ES-I3 (cell line): ENCODE measurements at regions not wholly inside any gene's neighbourhood (a gene's known extent, or its start where the extent isn't known, plus 50 kb on each side); places are given as distances from the start of the nearest gene placed in this dataset.
"Not testable (repeated sequence)": the region's sequence is repeated elsewhere in the genome, so short reads cannot be mapped to it uniquely, and the experiment has no call there.

ENCODE experiments used
- H3K36me3 ChIP-seq: 2 replicates; pipeline ENCODE4 v1.6.1; 2013; ENCODE audit warnings: mild to moderate bottlenecking, low read length, control low read depth, moderate library complexity; ENCODE audit not compliant: insufficient read depth
- H3K4me1 ChIP-seq: 2 replicates; pipeline ENCODE4 v1.6.1; 2013; ENCODE audit warnings: mild to moderate bottlenecking, control low read depth, low read length; ENCODE audit not compliant: insufficient read depth
- H3K9ac ChIP-seq: 2 replicates; pipeline ENCODE4 v1.6.1; 2013; ENCODE audit warnings: low read depth, mild to moderate bottlenecking, low read length, moderate library complexity
- H3K9me3 ChIP-seq: 2 replicates; pipeline ENCODE4 v1.6.1; 2013; ENCODE audit warnings: mild to moderate bottlenecking, low read length, moderate library complexity; ENCODE audit not compliant: control insufficient read depth, insufficient read depth

DNA sequence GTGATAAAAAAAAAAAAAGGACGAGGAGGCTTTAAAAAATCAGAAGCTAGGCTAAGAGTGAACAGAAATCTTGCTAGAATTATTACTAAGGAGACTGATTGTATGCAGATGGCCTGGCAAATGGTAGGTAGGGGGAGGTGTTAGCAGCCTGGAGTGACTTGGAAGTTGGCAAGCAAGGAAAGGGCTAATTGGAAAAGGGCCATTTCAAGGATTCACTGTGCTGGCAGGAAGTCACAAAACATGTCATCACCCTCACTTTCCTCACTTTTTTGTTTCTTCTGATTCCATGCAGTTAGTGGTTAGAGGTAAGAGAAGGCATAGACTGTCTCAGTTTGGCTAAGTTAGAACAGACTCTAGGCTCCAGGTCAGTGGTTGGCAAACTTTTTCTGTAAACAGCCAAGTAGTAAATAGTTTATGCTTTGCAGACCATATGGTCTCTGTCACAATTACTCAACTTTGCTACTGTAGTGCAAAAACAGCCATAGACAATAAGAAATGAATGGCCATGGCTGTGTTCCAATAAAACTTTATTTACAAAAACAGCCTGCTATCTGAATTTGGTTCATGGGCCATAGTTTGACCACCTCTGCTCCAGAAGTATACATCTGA lies 646.5 kb upstream of the ACTRT1 start:
- Histone ChIP-seq H3K4me1 (peaks cover 4% of the 10 kb centered on the region), H3K9ac (no peak overlapping the region), H3K9me3 (no peaks in the 10 kb centered on the region; the same call in 1 of the 2 replicates), H3K36me3 (no peaks in the 10 kb centered on the region)

DNA sequence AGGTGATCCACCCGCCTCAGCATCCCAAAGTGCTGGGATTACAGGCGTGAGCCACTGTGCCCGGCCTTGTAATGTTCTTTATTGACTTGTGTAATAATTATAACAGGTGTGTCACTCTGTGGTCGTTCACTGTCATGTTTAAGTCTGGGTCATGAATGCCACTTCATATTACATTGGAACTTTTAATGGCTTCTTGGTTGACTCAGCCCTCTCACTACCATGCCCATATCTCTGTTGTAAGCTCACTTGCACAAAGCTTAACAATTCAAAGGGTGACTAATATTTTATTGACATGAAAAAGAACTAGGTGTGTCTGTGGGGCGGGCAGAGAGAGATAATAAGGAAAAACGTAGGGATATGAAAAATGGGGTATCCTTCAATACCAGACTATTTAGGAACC lies 639.7 kb upstream of the ACTRT1 start:
- H3K9me3 ChIP-seq = no peaks in the 10 kb centered on the region; the same call in 1 of the 2 replicates
- no peaks in the 10 kb centered on the region for H3K36me3 ChIP-seq
- no peaks in the 10 kb centered on the region for H3K4me1 ChIP-seq
- no peak overlapping the region for H3K9ac ChIP-seq

DNA sequence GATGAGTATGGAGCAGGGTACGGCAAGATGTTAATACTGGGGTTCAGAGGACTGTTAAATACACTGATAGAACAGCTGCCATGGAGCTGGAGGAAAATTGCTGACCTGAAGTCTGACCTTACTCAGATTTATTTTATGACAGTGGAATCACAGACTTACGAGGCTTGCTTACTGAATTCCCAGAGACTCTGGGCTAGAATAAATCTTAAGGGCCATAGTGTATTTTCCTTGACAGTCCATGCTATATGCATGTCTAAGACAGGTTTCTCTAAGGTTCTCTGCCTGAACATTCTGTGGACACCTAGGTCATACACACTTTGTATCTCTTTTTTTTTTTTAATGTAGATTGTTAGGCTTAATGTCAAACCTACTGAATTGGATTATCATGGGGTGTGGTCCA lies 633.2 kb upstream of the ACTRT1 start:
- no peaks in the 10 kb centered on the region; the same call in 1 of the 2 replicates for H3K9me3 ChIP-seq
- no peak overlapping the region for H3K9ac ChIP-seq
- H3K4me1 ChIP-seq = no peaks in the 10 kb centered on the region
- H3K36me3 ChIP-seq = no peaks in the 10 kb centered on the region

DNA sequence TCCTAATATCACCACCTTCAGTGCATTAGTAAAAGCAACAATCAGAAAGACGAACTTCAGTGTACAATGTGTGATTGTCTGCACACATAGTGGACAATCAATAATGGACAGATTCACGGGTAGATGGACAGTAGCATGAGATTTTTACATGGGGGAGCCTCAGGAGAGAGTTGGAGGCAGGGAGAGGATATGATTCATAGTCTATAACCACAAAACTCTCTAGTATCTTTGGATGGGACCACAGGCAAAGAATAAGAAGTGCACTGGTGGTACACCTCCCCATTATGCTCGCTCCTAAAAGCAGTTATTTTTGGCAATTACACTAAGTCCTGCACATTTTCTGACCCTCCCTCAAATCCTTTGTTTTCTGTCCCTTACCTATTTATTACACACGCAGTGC lies 624.4 kb upstream of the ACTRT1 start:
- no peaks in the 10 kb centered on the region for H3K36me3 ChIP-seq
- peaks cover 2% of the 10 kb centered on the region; the same call in 1 of the 2 replicates for H3K9me3 ChIP-seq
- H3K4me1 ChIP-seq = no peaks in the 10 kb centered on the region
- no peak overlapping the region for H3K9ac ChIP-seq

DNA sequence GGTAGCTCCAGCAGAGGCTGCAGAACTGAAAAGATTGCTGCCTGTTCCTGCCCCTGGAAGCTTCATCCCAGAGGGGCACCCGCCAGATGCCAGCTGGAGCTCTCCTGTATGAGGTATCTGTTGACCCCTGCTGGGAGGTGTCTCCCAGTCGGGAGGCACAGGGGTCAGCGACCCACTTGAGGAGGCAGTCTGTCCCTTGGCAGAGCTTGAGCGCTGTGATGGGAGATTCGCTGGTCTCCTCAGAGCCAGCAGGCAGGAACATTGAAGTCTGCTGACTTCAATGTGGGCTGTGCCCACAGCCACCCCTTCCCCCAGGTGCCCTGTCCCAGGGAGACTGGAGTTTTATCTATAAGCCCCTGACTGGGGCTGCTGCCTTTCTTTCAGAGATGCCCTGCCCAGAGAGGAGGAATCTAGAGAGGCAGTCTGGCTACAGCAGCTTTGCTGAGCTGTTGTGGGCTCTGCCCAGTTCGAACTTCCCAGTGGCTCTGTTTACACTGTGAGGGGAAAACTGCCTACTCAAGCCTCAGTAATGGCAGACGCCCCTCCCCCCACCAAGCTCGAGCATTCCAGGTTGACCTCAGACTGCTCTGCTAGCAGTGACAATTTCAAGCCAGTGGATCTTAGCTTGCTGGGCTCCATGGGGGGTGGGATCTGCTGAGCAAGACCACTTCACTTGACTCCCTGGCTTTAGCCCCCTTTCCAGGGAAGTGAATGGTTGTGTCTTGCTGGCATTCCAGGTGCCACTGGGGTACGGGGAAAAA lies 622.3 kb upstream of the ACTRT1 start:
- not testable (repeated sequence) for H3K4me1 ChIP-seq, H3K9me3 ChIP-seq, H3K9ac ChIP-seq, H3K36me3 ChIP-seq

DNA sequence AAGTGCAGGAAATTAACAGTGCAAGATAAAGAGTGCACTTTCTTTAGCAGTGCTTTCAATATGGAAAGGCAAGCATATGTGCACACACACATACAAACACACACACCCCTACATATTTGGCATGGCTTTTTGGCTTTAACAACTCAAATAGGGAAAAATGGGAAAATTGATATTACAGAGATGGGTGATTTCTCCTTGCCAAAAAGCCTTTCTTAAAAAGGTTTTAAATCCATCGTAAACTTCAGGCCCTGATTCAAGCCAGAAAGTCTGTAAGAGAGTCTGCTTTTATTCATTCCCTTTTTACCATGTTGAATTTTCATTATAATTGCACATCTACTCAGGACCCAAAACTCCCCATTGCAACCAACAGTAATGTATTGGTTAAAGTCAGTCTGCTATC lies 612.0 kb upstream of the ACTRT1 start:
- no peaks in the 10 kb centered on the region for H3K4me1 ChIP-seq
- no peaks in the 10 kb centered on the region; the same call in 1 of the 2 replicates for H3K9me3 ChIP-seq
- no peak overlapping the region for H3K9ac ChIP-seq
- H3K36me3 ChIP-seq = no peaks in the 10 kb centered on the region

DNA sequence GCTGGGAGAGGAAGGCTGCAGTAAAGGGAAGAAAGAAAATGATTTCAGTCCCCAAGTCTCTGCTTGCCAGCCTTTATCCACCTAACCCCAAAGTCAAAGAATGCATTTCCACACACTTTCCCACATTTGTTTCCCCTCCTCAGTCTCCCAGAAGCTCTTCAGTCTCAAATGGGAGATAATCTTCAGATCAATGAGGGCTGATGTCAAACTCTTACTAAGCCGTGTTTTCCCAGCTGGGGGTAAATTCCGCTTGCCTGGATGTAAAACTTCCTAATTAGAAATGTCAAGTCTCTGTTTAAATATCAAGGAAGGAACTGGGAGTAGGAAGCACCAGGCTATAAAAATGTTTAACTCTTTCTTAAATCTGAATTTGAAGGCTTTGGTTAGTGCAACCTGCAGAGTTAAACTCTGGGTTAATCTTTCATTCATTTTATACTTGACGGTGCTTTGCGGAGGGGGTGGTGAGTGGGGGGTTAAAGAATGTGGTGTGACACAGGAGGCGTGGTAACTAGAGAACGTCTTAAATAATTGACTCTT lies 601.4 kb upstream of the ACTRT1 start:
- Histone ChIP-seq H3K9me3 (no peaks in the 10 kb centered on the region), H3K36me3 (no peaks in the 10 kb centered on the region), H3K9ac (no peak overlapping the region; the same call in 1 of the 2 replicates), H3K4me1 (peaks cover 22% of the 10 kb centered on the region)

DNA sequence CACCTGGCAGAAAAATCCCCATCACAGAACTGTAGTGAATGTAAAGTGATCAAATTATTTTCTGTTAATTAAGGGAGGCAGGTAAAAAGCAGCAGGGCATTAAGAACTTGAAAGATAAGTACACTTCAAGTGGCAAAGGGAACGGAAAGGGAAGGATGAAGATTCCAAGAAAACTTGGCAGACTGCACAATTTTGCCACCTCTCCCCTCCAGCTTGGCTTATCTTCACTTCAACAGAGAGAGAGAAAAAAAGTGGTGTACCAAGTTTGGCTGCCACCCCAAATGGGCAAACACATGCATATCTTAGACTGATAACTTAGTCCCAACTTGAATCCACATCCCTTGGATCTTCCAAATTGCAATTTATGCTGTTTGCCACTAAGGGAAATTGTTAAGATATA lies 598.1 kb upstream of the ACTRT1 start:
- Histone ChIP-seq H3K36me3 (no peaks in the 10 kb centered on the region), H3K9ac (no peak overlapping the region), H3K9me3 (no peaks in the 10 kb centered on the region), H3K4me1 (peaks cover 16% of the 10 kb centered on the region)

DNA sequence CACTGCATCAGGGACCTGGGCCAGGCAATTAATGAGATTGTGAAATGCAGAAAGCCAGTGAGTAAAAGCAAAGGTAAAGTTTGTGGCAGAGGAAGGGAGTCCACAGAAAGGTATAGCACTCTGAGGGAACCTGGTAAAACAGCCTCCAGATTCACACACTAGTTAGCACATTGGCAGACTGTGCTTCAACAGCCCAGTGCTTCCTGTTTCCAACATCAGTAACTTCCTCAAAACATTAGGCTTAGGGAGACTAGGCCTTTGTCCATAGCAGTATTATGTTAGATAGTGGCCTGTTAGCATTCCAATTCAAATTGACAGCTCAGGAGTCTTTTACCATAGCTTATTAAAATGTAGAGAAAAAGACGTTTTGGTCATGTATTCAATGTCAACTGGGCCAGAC lies 582.6 kb upstream of the ACTRT1 start:
- no peak overlapping the region for H3K9ac ChIP-seq
- H3K4me1 ChIP-seq = peaks cover 6% of the 10 kb centered on the region; the same call in 1 of the 2 replicates
- no peaks in the 10 kb centered on the region for H3K9me3 ChIP-seq
- H3K36me3 ChIP-seq = no peaks in the 10 kb centered on the region

DNA sequence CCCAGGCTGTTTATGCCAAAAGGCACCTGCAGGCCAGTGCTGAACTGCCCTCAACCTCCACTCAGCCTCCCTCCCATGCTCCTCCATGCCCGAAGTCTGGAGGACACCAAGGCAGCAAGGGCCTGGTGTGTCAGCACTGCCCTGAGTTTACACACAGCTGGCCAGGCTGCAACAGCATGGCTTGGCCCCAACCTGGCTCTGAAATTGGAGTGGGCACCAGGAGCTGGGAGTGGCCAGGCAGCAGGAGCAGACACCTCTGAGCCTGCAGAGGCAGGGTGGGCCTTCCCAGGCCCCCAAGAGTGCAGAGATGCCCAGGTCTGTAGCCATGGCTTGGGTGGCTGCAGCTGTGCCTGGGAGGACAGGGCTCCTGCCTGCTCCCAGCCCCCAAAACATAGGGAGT lies 571.2 kb upstream of the ACTRT1 start:
- Histone ChIP-seq H3K9ac (no peak overlapping the region), H3K36me3 (no peaks in the 10 kb centered on the region), H3K9me3 (no peaks in the 10 kb centered on the region), H3K4me1 (peaks cover 4% of the 10 kb centered on the region; the same call in 1 of the 2 replicates)

DNA sequence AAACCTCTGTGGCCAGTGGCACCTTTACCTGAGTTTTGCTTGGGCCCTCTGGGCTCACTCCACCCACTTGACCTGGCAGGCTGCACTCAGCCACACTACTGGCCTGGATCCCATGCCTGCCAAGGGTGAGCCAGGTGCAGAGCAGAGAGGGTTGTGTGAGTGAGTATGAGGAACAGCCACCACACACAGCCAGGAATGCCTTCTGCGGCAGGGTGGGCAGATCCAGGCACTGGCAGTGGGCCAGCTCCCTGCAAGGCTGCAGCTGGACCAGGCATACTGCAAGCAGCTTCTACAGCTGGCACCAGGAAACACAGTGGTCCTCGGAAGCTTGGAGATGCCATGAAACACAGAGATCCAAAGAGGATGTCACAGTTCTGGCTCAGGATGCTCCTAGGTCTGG lies 570.1 kb upstream of the ACTRT1 start:
- Histone ChIP-seq H3K9ac (no peak overlapping the region), H3K4me1 (peaks cover 4% of the 10 kb centered on the region; the same call in 1 of the 2 replicates), H3K36me3 (no peaks in the 10 kb centered on the region), H3K9me3 (no peaks in the 10 kb centered on the region)

DNA sequence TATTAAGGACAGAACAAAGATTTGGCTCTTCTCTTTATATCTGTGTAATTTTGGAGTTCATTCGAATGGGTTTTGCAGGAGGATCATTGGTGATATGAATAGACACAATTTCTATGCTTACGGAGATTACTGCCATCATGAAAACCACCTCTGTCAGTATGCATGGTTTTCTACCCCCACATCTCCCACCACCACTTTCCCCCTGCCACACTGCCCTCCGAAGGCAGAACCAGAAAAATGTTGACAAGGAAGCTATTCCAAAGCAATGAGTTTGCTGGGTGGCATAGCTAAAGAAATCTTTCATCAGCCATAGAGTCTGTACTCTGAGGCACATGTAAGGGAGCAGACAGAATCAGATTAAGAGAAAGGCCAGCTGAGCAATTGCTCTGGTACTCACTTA lies 567.3 kb upstream of the ACTRT1 start:
- H3K9ac ChIP-seq = no peak overlapping the region
- H3K9me3 ChIP-seq = no peaks in the 10 kb centered on the region
- H3K36me3 ChIP-seq = no peaks in the 10 kb centered on the region
- peaks cover 4% of the 10 kb centered on the region; the same call in 1 of the 2 replicates for H3K4me1 ChIP-seq

DNA sequence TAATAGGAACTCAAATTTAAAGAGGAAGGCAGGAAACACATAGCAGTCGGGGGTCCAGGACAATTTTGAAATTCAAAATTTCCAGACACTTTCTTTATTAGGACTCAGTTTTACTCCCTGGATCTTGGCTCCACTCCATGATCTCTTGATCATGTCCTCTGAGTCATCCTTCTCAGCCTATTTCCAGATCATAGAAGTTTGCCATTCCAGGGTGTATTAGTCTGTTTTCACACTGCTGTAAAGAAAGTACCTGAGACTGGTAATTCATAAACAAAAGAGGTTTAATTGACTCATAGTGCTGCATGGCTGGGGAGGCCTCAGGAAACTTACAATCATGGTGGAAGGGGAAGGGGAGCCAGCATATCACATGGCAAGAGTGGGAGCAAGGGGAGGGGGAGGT lies 564.7 kb upstream of the ACTRT1 start:
- Histone ChIP-seq H3K9ac (no peak overlapping the region), H3K9me3 (no peaks in the 10 kb centered on the region), H3K4me1 (peaks cover 4% of the 10 kb centered on the region; the same call in 1 of the 2 replicates), H3K36me3 (no peaks in the 10 kb centered on the region)

DNA sequence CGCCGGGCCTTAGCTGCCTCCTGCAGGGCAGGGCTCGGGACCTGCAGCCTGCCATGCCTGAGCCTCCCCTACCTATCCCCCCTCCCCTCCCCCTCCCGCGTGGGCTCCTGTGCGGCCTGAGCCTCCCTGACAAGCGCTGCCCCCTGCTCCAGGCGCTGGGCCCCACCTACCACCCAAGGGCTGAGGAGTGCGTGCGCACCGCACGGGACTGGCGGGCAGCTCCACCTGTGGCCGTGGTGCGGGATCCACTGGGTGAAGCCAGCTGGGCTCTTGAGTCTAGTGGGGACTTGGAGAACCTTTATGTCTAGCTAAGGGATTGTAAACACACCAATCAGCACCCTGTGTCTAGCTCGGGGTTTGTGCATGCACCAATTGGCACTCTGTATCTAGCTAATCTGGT lies 554.6 kb upstream of the ACTRT1 start:
- H3K9me3 ChIP-seq, H3K9ac ChIP-seq, H3K4me1 ChIP-seq, H3K36me3 ChIP-seq: not testable (repeated sequence)

DNA sequence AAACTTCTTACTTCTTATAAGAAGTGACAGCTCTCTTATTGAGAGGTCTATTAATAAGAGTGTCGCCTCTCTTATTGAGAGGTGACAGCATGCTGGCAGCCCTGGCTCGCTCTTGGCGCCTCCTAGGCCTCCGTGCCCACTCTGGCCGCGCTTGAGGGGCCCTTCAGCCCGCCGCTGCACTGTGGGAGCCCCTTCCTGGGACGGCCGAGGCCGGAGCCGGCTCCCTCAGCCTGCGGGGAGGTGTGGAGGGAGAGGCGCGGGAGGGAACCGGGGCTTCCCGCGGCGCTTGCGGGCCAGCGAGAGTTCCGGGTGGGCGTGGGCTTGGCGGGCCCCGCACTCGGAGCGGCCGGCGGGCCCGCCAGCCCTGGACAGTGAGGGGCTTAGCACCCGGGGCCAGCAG lies 554.2 kb upstream of the ACTRT1 start:
- H3K36me3 ChIP-seq, H3K4me1 ChIP-seq, H3K9ac ChIP-seq, H3K9me3 ChIP-seq: not testable (repeated sequence)
